GM23248 (cell line): ENCODE measurements at regions not wholly inside any gene's neighbourhood (a gene's known extent, or its start where the extent isn't known, plus 50 kb on each side); places are given as distances from the start of the nearest gene placed in this dataset.

ENCODE experiments used
- EZH2 ChIP-seq: fragments of 200-600 bp; sonication (generic); IDR thresholded peaks from 2 replicates; pipeline ENCODE4 v1.6.1; 2018; ENCODE audit warnings: antibody characterized with exemption, mild to moderate bottlenecking; ENCODE audit not compliant: insufficient read depth, poor library complexity, severe bottlenecking
- EZH2phosphoT487 ChIP-seq: fragments of 200-600 bp; sonication (generic); IDR thresholded peaks from 2 replicates; pipeline ENCODE4 v1.6.1; 2018; ENCODE audit warnings: antibody characterized with exemption, moderate library complexity, mild to moderate bottlenecking, low read depth; ENCODE audit not compliant: insufficient read depth

DNA sequence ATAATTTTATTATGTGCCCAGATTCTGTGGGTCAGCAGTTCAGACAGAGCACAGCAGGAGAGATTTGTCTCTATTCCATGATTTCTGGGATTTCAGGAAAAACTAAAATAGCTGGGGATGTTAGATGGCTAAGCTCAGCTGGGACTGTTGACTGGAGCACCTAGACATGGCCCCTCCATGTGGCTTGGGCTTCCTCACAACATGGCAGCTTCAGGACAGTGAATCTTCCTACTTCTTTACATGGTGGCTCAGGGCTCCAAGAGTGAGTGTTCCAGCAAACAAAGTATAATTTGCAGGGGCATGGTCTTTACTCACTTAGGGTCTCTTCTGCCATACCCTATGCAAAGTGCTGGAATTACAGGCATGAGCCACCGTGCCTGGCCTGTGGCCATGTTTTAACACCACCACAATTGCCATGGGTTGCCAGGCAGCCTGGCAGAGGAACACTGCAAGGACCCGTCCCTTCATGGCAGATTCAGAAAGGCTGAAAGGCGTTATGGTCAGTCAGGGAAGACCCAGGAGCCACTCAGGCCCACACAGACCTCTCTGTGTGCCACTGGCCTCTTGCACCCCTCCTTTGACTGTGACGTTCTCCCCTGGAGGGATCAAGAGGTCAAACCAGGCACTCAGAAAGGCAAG is 50.8 kb upstream of the ZMIZ1 start:
- TF ChIP-seq EZH2 (no peak), EZH2phosphoT487 (no peak)
